D341Med (cell line): ENCODE measurements at regions not wholly inside any gene's neighbourhood (a gene's known extent, or its start where the extent isn't known, plus 50 kb on each side); places are given as distances from the start of the nearest gene placed in this dataset.
"Not testable (repeated sequence)": the region's sequence is repeated elsewhere in the genome, so short reads cannot be mapped to it uniquely, and the experiment has no call there.

Source experiments
- DNase-seq: peaks from one replicate; pipeline ENCODE4 v3.0.0; 2012; ENCODE audit warnings: low spot score

DNA sequence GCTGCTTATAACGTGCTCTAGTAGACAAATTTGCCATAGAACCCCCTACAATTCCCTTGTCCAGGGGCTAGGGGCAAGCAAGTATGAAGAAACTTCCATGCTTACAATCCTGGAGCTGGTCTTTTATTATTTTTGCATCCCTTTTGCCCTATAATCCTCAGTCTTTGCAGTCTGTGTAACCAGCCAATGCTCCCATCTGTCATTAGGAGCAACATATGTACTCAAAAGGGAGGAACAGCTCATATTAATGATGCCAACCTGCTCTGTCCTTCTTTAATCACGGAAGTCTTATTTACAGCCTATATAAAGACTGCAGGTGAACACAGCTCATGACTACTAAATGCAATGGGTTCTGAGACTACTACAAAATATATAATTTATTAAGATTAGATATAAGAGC lies 263.3 kb downstream of the ZIC1 start:
- DNase-seq, result no peak

- no peak for DNase-seq
Measured at GRCh38 chr3:147675761-147676160, 266.6 kb downstream of the ZIC1 start.

DNA sequence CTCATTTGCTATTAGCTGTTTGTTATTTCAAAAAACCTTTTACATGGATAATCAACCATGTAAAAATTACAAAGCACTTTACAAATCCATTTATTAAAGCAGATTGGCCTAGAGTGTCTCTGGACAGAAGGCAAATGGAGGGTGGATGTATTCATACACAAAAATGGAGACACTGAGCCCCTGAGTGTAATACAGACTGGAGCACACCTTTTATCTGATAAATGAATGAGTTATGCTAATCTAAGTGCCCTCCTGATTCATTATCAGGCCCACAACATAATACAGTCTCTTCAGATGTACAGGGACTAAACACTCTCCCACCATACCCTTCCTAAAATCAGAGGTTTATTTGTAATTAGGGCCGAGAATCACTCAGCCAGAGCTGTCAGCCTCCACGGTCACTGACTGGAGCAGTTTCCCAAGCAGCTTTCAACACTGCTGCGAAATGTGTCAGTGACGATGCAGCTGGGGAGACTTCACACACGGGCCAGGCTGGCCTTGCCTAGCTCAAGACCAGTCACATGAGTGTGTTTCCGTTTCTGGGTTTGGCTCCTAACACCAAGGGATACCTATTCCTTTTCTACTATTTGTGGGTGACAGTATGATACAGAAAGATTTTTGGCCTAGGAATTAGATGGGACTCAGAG lies 271.8 kb downstream of the ZIC1 start:
- DNase-seq, result no peak

GRCh38 chr3:147688868-147689267 lies 279.7 kb downstream of the ZIC1 start:
- DNase-seq, result no peak

- no peak for DNase-seq
Measured at GRCh38 chr3:147699175-147699838, 290.1 kb downstream of the ZIC1 start.

DNA sequence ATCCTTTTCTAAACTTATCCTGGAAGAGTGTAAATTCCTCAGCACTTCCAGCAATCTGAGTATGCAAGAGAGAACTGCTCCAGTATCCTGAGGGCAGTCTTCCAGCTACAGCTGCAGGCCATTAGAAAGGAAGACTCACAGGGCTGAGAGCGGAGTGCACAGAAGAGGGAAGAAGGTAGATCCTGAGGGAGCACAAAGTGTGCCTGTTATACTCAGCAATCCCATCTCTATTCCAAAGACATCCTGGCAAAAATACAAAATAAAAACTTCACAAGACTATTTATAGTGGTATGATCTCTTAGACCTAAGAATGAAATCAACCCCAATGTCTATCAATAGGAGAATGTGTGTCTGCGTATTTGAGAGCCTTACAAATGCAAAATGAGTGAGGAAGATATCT lies 292.0 kb downstream of the ZIC1 start:
- DNase-seq, result no peak

- no peak for DNase-seq
Measured at GRCh38 chr3:147702509-147702908, 293.3 kb downstream of the ZIC1 start.

GRCh38 chr3:147705651-147706051 lies 296.5 kb downstream of the ZIC1 start:
- DNase-seq, result no peak

DNA sequence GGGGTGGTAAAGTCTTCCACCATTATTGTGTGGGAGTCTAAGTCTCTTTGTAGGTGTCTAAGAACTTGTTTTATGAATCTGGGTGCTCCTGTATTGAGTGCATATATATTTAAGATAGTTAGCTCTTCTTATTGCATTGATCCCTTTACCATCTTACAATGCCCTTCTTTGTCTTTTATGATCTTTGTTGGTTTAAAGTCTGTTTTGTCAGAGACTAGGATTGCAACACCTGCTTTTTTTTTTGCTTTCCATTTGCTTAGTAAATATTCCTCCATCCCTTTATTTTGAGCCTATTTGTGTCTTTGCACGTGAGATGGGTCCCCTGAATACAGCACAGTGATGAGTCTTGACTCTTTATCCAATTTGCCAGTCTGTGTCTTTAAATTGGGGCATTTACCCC lies 301.6 kb downstream of the ZIC1 start:
- not testable (repeated sequence) for DNase-seq

GRCh38 chr3:147712357-147712756 lies 303.2 kb downstream of the ZIC1 start:
- DNase-seq, result no peak

DNA sequence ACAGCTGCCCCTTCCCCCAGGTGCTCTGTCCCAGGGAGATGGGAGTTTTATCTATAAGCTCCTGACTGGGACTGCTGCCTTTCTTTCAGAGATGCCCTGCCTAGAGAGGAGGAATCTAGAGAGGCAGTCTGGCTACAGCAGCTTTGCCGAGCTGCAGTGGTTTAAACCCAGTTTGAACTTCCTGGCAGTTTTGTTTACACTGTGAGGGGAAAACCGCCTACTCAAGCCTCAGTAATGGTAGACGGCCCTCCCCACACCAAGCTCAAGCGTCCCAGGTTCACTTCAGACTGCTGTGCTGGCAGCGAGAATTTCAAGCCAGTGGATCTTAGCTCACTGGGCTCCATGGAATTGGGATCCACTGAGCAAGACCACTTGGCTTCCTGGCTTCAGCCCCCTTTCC lies 303.6 kb downstream of the ZIC1 start:
- DNase-seq, result not testable (repeated sequence)

- DNase-seq, result no peak
Measured at GRCh38 chr3:147713234-147714133, 304.3 kb downstream of the ZIC1 start.

DNA sequence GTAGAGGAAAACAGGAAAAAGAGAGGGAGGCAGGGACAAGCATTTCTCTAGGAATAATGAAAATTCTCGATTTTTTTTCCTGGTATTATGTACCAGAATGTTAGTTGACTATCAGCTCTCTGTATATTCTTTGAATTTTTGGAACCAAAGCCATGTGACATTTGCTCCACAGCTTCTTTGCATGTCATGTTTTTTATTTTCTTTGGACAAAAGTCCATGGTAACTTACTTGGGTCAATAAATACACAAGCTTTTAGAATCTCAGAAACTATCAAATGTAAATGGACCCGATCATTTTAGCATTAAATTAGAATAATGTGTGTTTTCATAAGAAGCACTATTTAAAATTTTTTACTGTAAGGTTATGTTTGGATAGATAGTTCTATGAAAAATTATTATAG lies 320.5 kb downstream of the ZIC1 start:
- no peak for DNase-seq

DNA sequence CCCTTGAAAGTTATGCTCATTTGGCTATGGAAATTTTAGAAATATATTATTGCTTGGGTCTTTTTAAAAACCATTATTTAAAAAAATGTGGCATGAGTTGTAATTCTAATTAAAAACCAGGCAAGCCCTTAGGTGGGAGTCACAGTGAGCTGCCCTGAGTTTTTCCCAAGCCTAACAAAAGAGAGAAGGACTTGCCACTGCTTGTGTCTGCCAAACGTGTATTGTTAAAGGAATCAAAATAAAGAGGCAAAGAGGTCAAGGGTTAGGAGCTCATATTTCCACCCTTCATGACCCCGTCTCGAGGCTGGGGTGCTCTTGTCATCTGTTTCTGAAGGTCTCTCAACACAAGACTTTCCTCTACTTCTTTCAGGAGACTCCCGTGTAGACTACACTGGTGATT lies 321.1 kb downstream of the ZIC1 start:
- DNase-seq, result no peak

- DNase-seq, result no peak
Measured at GRCh38 chr3:147733217-147733616, 324.1 kb downstream of the ZIC1 start.

- DNase-seq, result no peak
Measured at GRCh38 chr3:147735616-147736015, 326.5 kb downstream of the ZIC1 start.

- no peak for DNase-seq
Measured at GRCh38 chr3:147736226-147736625, 327.1 kb downstream of the ZIC1 start.

GRCh38 chr3:147737376-147737775 lies 328.2 kb downstream of the ZIC1 start:
- no peak for DNase-seq

DNA sequence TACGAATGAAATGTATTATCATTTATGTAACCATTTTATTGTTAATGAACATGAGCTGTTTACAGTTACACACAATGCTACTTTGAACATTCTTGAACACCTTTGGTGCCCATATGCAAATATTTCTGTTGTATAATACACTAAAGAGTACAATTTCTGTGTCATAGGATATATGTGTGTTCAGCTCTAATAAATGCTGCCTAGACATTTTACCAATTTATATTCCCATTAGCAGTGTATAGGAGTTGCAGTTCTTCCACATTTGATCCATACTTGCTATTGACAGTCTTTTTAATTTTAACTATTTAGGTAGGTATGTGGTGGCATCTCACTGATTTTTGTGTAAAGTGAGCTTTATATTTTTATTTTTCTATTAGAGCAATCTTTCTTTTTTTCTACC lies 331.8 kb downstream of the ZIC1 start:
- no peak for DNase-seq

- no peak for DNase-seq
Measured at GRCh38 chr3:147744967-147745366, 335.8 kb downstream of the ZIC1 start.

- DNase-seq, result no peak
Measured at GRCh38 chr3:147755310-147755709, 346.1 kb downstream of the ZIC1 start.

- DNase-seq, result no peak
Measured at GRCh38 chr3:147756476-147756875, 347.3 kb downstream of the ZIC1 start.

- no peak for DNase-seq
Measured at GRCh38 chr3:147757866-147758265, 348.7 kb downstream of the ZIC1 start.
